T-cell (primary cell): ENCODE measurements at regions not wholly inside any gene's neighbourhood (a gene's known extent, or its start where the extent isn't known, plus 50 kb on each side); places are given as distances from the start of the nearest gene placed in this dataset.
"Not testable (repeated sequence)": the region's sequence is repeated elsewhere in the genome, so short reads cannot be mapped to it uniquely, and the experiment has no call there.

Experiments used
- ATAC-seq, 4 experiments: fragments of 200-7000 bp in 3 of 4; fragments of 150-1000 bp in 1 of 4; cut with Tn5 transposase; replicated peaks in 1 of 4; 1 replicate in 3 of 4; 2 replicates in 1 of 4; pipeline ENCODE4 v1.10.0; 2021; ENCODE audit warnings: moderate library complexity in 3 of 4, mild to moderate bottlenecking in 2 of 4, moderate number of reproducible peaks in 1 of 4
- CTCF ChIA-PET, 2 donors: fragments of 300-600 bp; sonication (Branson Sonifier 250); formaldehyde crosslinking; loops; one replicate each; lab custom pipeline; 2022; ENCODE audit warnings: antibody characterized with exemption in 2 of 2; lab: Charles Lee
- POLR2A ChIA-PET, 2 donors: fragments of 300-600 bp; sonication (Branson Sonifier 250); formaldehyde crosslinking; loops; one replicate each; lab custom pipeline; 2022; ENCODE audit warnings: antibody characterized with exemption in 2 of 2; lab: Charles Lee
- DNase-seq, 35 experiments: peaks; one replicate each; pipeline versions ENCODE4 v3.0.0 to v3.0.0-alpha.2; 2013 to 2023
- H3K27ac ChIP-seq: one replicate; pipeline ENCODE4 v1.5.1; 2013; ENCODE audit warnings: low read length
- H3K27me3 ChIP-seq, 2 experiments: replicated peaks in 1 of 2; 1 replicate in 1 of 2; 2 replicates in 1 of 2; pipeline versions ENCODE4 v1.6.1 to v1.7.0; 2013; ENCODE audit warnings: low read length in 1 of 2, mixed read lengths in 1 of 2; ENCODE audit not compliant: control insufficient read depth in 2 of 2, insufficient read depth in 2 of 2; ENCODE audit errors: extremely low read depth in 1 of 2
- H3K36me3 ChIP-seq, 2 donors: 1 replicate in 1 of 2; 2 replicates in 1 of 2; pipeline versions ENCODE4 v1.6.1 to v1.7.0; 2013; ENCODE audit warnings: low read length in 1 of 2; ENCODE audit not compliant: control insufficient read depth in 2 of 2, insufficient read depth in 1 of 2; ENCODE audit errors: extremely low read depth in 1 of 2
- H3K4me1 ChIP-seq, 2 experiments: 1 replicate in 1 of 2; 2 replicates in 1 of 2; pipeline versions ENCODE4 v1.6.1 to v1.7.0; 2013; ENCODE audit warnings: low read length in 2 of 2, mixed read lengths in 1 of 2; ENCODE audit not compliant: insufficient read depth in 2 of 2, control insufficient read depth in 1 of 2; ENCODE audit errors: extremely low read depth in 1 of 2
- H3K4me3 ChIP-seq, 2 donors: 1 replicate in 1 of 2; 2 replicates in 1 of 2; pipeline versions ENCODE4 v1.5.1 to v1.7.0; 2013; ENCODE audit warnings: mild to moderate bottlenecking in 2 of 2, low read length in 1 of 2, moderate library complexity in 1 of 2; ENCODE audit not compliant: control insufficient read depth in 1 of 2; ENCODE audit errors: extremely low read depth in 1 of 2
- H3K9me3 ChIP-seq: 2 replicates; pipeline ENCODE4 v1.7.0; 2013
- H3K27ac Mint-ChIP-seq, 2 donors: one replicate each; pipeline ENCODE4 v1.8.0; 2020 to 2021; ENCODE audit warnings: mild to moderate bottlenecking in 2 of 2, mixed read lengths in 2 of 2
- H3K27me3 Mint-ChIP-seq, 2 donors: one replicate each; pipeline ENCODE4 v1.8.0; 2021 to 2022; ENCODE audit warnings: mixed read lengths in 2 of 2
- H3K36me3 Mint-ChIP-seq: one replicate; pipeline ENCODE4 v1.8.0; 2021; ENCODE audit warnings: mixed read lengths
- H3K4me1 Mint-ChIP-seq, 3 donors: one replicate each; pipeline ENCODE4 v1.8.0; 2020 to 2022; ENCODE audit warnings: mixed read lengths in 3 of 3, mild to moderate bottlenecking in 1 of 3
- H3K4me3 Mint-ChIP-seq, 3 donors: one replicate each; pipeline ENCODE4 v1.8.0; 2020 to 2022; ENCODE audit warnings: mild to moderate bottlenecking in 3 of 3, mixed read lengths in 3 of 3, moderate library complexity in 3 of 3
- H3K9me3 Mint-ChIP-seq, 3 donors: one replicate each; pipeline ENCODE4 v1.8.0; 2020 to 2022; ENCODE audit warnings: mixed read lengths in 3 of 3
- WGBS: methylation state at CpG from one replicate; pipeline ENCODE4 v1.1.5; 2013; ENCODE audit warnings: missing lambda C conversion rate; ENCODE audit not compliant: insufficient coverage; 5-methylcytosine and 5-hydroxymethylcytosine counted together

DNA sequence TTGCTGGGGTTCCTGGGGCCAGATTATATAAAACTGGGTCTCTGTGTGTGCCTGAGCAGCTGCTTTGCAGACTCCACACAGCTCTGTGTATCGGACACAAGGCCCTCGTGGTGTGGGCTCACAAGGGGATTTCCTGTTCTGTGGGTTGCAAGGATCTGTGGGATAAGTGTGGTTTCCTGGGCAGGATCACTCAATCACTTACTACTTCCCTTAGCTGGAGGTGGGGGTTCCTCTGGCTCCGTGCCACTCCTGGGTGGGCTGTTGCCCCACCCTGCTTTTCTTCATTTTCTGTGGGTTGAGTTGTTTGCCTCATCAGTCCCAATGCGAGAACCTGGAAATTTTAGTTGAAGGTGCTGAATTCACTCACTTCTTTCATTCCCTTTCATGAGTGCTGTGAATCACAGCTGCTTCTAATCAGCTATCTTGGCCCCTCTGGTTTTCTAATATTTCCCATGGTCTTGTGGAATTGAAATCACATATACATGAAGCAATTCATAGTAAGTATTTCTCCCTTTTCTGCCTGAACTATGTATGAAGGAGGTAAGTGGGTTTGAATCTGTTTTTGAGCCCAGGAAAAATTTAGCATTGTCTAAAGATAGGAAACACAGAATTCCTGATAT, 196.3 kb downstream of the DCDC2C start:
- WGBS = no CpG with 5 or more reads among the region's 4 CpGs
- H3K4me3 Mint-ChIP-seq = no peak overlapping the region
- Histone ChIP-seq H3K27me3 (peaks cover 0 to 9% of the 10 kb centered on the region in 2 experiments), H3K4me1 (no peaks in the 10 kb centered on the region), H3K36me3 (no peaks in the 10 kb centered on the region), H3K9me3 (no peaks in the 10 kb centered on the region), H3K4me3 (no peak overlapping the region), H3K27ac (no peak overlapping the region)
- ATAC-seq = no peak
- peaks cover 0 to 19% (median 0%) of the 10 kb centered on the region in 3 donors for H3K9me3 Mint-ChIP-seq
- no peak overlapping the region for H3K27ac Mint-ChIP-seq
- H3K4me1 Mint-ChIP-seq = peaks cover 0 to 6% (median 0%) of the 10 kb centered on the region in 3 donors
- DNase-seq = no peak
- peaks cover 2 to 8% of the 10 kb centered on the region in 2 donors for H3K27me3 Mint-ChIP-seq
- CTCF ChIA-PET = interaction anchor here in 1 of 2 donors (0.6 kb wide), 1 partner anchor 31 kb away, joined by 3 read pairs; no protein-coding TSS in a partner anchor
- POLR2A ChIA-PET = no interaction called here
- H3K36me3 Mint-ChIP-seq = no peaks in the 10 kb centered on the region

DNA sequence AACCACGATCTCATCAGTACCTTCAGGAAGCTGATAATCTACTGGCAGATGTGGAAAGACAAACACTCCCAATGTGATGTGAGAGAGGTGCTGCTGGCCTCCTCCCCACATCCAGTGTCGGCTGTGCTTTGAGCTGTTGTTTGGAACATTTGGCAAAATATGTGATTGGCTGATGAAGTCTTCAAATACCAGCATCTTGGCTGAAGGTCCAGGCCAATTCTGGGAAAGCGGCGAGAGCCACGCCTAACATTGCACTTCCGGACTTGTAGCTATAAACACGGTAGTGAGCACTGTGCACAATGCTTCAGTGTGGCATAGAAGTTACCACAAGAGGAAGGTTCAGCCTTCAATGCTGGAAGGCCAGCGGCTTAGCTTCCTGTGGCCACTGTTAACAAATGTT, 198.8 kb downstream of the DCDC2C start:
- Mint-ChIP-seq H3K4me1 (peaks cover 0 to 6% (median 0%) of the 10 kb centered on the region in 3 donors), H3K4me3 (no peak overlapping the region), H3K27me3 (peaks cover 2 to 8% of the 10 kb centered on the region in 2 donors), H3K9me3 (peaks cover 1 to 17% (median 2%) of the 10 kb centered on the region in 3 donors), H3K36me3 (no peaks in the 10 kb centered on the region), H3K27ac (no peak overlapping the region)
- Histone ChIP-seq H3K36me3 (no peaks in the 10 kb centered on the region), H3K4me1 (no peaks in the 10 kb centered on the region), H3K27me3 (peaks cover 0 to 9% of the 10 kb centered on the region in 2 experiments), H3K4me3 (no peak overlapping the region), H3K27ac (no peak overlapping the region), H3K9me3 (no peaks in the 10 kb centered on the region)
- POLR2A ChIA-PET = no interaction called here
- WGBS = 74% methylated on average over 5 of the region's 8 CpGs
- ATAC-seq (no peak), DNase-seq (no peak)
- CTCF ChIA-PET = no interaction called here

DNA sequence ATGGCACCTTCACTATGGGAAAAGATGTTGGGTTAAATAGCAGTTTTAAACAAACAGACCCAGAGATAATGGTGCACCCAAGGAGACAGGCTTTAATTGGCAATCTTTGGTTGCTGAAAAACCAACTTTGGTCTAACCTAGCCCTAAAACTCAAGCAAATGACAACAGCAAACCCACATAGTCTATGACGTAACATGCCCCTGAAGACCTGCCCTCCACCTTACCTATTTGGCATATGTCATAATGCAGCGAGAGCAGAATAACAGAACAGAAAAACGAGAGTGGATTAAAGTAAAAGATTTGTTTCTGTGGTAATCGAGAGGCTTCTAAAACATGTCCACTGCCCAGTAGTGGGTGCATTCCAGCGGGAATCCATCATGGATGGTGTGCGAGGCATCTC, 200.7 kb downstream of the DCDC2C start:
- WGBS = 90% methylated on average over 3 of the region's 6 CpGs
- ChIA-PET POLR2A (no interaction called here), CTCF (no interaction called here)
- H3K9me3 ChIP-seq = no peaks in the 10 kb centered on the region
- no peak overlapping the region for H3K27ac Mint-ChIP-seq
- H3K4me3 Mint-ChIP-seq = no peak overlapping the region
- no peaks in the 10 kb centered on the region for H3K36me3 ChIP-seq
- peaks cover 0 to 8% of the 10 kb centered on the region in 2 experiments for H3K27me3 ChIP-seq
- no peak overlapping the region for H3K27ac ChIP-seq
- no peak overlapping the region for H3K4me3 ChIP-seq
- ATAC-seq (no peak), DNase-seq (no peak)
- H3K4me1 ChIP-seq = no peaks in the 10 kb centered on the region
- H3K36me3 Mint-ChIP-seq = no peaks in the 10 kb centered on the region
- peaks cover 2 to 8% of the 10 kb centered on the region in 2 donors for H3K27me3 Mint-ChIP-seq
- peaks cover 4 to 17% (median 9%) of the 10 kb centered on the region in 3 donors for H3K9me3 Mint-ChIP-seq
- peaks cover 0 to 6% (median 0%) of the 10 kb centered on the region in 3 donors for H3K4me1 Mint-ChIP-seq

DNA sequence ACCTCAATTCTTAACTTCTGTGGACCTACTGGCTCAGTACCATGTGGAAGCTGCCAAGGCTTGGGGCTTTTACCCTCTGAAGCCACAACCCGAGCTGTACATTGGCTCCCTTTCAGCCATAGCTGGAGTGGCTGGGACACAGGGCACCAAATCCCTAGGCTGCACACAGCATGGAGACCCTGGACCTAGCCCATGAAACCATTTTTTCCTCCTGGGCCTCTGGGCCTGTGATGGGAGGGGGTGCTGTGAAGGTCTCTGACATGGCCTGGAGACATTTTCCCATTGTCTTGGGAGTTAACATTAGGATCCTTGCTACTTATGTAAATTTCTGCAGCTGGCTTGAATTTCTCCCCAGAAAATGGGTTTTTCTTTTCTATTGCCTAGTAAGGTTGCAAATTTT, 205.1 kb downstream of the DCDC2C start:
- no CpG with 5 or more reads among the region's 1 CpG for WGBS
- H3K27ac ChIP-seq, H3K4me3 Mint-ChIP-seq, CTCF ChIA-PET, H3K9me3 ChIP-seq, H3K27me3 ChIP-seq, DNase-seq, ATAC-seq, H3K27ac Mint-ChIP-seq, H3K36me3 Mint-ChIP-seq, H3K4me1 Mint-ChIP-seq, H3K36me3 ChIP-seq, H3K4me3 ChIP-seq, H3K4me1 ChIP-seq, H3K27me3 Mint-ChIP-seq, POLR2A ChIA-PET: not testable (repeated sequence)
- peaks cover 5 to 21% (median 13%) of the 10 kb centered on the region in 3 donors for H3K9me3 Mint-ChIP-seq

DNA sequence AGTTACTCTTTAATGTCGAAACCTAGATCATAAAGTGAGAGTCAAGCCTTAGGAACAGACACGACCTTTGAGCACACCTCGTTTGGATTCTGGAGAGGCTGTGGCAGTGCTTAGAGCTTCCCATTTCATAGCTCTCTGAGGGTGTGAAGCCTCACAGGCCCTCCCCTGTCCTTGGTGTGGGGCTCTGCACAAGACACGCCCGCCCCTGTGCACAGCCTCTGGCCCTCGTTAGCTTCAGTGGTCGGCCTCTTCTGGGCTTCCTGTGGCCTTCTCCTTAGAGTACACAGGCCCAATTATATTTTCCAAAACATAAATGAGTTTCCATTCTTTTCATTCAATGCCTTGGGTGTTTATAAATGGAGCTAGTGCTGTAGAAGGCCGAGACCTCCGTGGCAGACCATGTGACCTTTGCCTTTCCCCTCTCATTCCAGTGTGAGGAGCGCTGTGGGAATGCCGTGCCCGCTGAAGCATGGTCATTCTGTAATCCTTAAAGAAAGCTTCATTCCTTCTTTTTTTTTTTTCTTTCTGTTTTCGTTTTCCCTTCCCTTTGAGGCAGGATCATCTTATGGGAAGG, 208.6 kb downstream of the DCDC2C start:
- H3K4me3 ChIP-seq = no peak overlapping the region
- no peak overlapping the region for H3K27ac ChIP-seq
- Mint-ChIP-seq H3K27ac (no peak overlapping the region), H3K36me3 (no peaks in the 10 kb centered on the region), H3K4me3 (no peak overlapping the region), H3K4me1 (no peaks in the 10 kb centered on the region), H3K9me3 (peaks cover 3 to 13% (median 13%) of the 10 kb centered on the region in 3 donors), H3K27me3 (no peaks in the 10 kb centered on the region)
- ATAC-seq (no peak), DNase-seq (no peak)
- H3K27me3 ChIP-seq = no peaks in the 10 kb centered on the region
- ChIA-PET POLR2A (no interaction called here), CTCF (no interaction called here)
- 49% methylated on average over 3 of the region's 13 CpGs for WGBS
- H3K36me3 ChIP-seq = no peaks in the 10 kb centered on the region
- no peaks in the 10 kb centered on the region for H3K9me3 ChIP-seq
- no peaks in the 10 kb centered on the region for H3K4me1 ChIP-seq

DNA sequence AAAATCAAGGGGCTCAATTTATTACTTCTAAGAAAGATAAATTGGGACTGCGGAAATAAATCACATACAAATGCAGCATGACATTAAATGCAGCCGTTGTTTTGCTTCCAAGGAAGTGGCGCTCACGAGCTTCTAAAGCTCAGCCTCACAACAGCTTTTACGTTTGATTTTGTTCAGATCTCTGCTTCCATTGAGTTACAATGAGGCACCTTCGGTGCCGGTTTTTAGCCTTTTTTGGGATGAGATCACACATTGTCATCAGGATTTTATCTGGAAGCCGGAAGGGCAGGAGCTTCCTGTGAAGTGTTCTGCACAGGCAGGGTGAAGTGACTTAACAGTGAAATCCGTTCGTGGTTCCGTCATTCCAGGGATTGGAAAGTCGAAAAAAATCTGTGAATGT, 209.8 kb downstream of the DCDC2C start:
- no peaks in the 10 kb centered on the region for H3K36me3 ChIP-seq
- Mint-ChIP-seq H3K4me1 (no peaks in the 10 kb centered on the region), H3K27ac (no peak overlapping the region), H3K4me3 (no peak overlapping the region), H3K9me3 (peaks cover 2 to 8% (median 7%) of the 10 kb centered on the region in 3 donors), H3K27me3 (no peaks in the 10 kb centered on the region), H3K36me3 (no peaks in the 10 kb centered on the region)
- H3K4me1 ChIP-seq = no peaks in the 10 kb centered on the region
- ATAC-seq (no peak), DNase-seq (no peak)
- CTCF ChIA-PET = no interaction called here
- peaks cover 0 to 3% of the 10 kb centered on the region in 2 experiments for H3K27me3 ChIP-seq
- no peaks in the 10 kb centered on the region for H3K9me3 ChIP-seq
- no peak overlapping the region for H3K4me3 ChIP-seq
- WGBS = 59% methylated on average over 7 of the region's 12 CpGs
- POLR2A ChIA-PET = no interaction called here
- H3K27ac ChIP-seq = no peak overlapping the region
